Muscle layer of duodenum (tissue), 2 donors: ENCODE measurements at regions not wholly inside any gene's neighbourhood (a gene's known extent, or its start where the extent isn't known, plus 50 kb on each side); places are given as distances from the start of the nearest gene placed in this dataset.
"Not testable (repeated sequence)": the region's sequence is repeated elsewhere in the genome, so short reads cannot be mapped to it uniquely, and the experiment has no call there.

ENCODE experiments used
- H3K27ac ChIP-seq: one replicate; pipeline ENCODE4 v1.7.0; 2013; ENCODE audit warnings: mild to moderate bottlenecking, low read length
- H3K27me3 ChIP-seq: one replicate; pipeline ENCODE4 v1.7.0; 2013; ENCODE audit warnings: low read depth, mild to moderate bottlenecking, control low read depth, low read length
- H3K36me3 ChIP-seq, 2 donors: one replicate each; pipeline ENCODE4 v1.7.0; 2013; ENCODE audit warnings: low read length in 2 of 2, control low read depth in 1 of 2, mild to moderate bottlenecking in 1 of 2; ENCODE audit not compliant: insufficient read depth in 2 of 2, control insufficient read depth in 1 of 2
- H3K4me1 ChIP-seq, 2 donors: one replicate each; pipeline ENCODE4 v1.7.0; 2013; ENCODE audit warnings: low read length in 2 of 2, mild to moderate bottlenecking in 2 of 2, control low read depth in 1 of 2, moderate library complexity in 1 of 2; ENCODE audit not compliant: insufficient read depth in 2 of 2, control insufficient read depth in 1 of 2
- H3K4me3 ChIP-seq, 2 donors: one replicate each; pipeline ENCODE4 v1.7.0; 2013; ENCODE audit warnings: low read length in 2 of 2, low read depth in 1 of 2, mild to moderate bottlenecking in 1 of 2
- H3K9me3 ChIP-seq, 2 donors: one replicate each; pipeline ENCODE4 v1.7.0; 2013; ENCODE audit warnings: low read length in 2 of 2, control low read depth in 1 of 2, mild to moderate bottlenecking in 1 of 2; ENCODE audit not compliant: control insufficient read depth in 1 of 2
- donor health status: healthy.

DNA sequence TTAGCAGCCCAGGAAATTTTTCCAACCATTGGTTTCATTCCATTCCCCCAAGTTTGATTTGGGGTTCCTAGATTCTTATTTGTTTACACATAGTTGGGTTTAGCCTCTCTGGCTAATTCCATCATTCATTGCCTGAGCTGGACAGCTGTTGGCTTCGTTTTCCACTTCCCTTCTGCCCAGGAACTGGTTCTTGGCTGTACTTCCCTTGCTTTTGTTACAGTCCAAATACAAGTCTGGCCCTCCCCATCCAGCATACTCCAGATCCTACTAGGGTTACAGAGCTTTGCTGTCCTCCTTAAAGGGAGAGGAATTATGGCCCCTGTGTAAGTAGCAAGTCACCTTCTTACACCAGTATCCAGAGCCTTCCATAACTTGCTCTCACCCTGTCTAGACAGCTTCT, 356.3 kb downstream of the FAT3 start:
- no peak overlapping the region for H3K4me3 ChIP-seq
- H3K9me3 ChIP-seq = no peaks in the 10 kb centered on the region
- H3K27ac ChIP-seq = no peak overlapping the region
- H3K36me3 ChIP-seq = no peaks in the 10 kb centered on the region
- H3K27me3 ChIP-seq = no peaks in the 10 kb centered on the region
- no peaks in the 10 kb centered on the region for H3K4me1 ChIP-seq

GRCh38 chr11:92588393-92588792, 363.8 kb downstream of the FAT3 start:
- H3K36me3 ChIP-seq = no peaks in the 10 kb centered on the region
- H3K9me3 ChIP-seq = no peaks in the 10 kb centered on the region
- H3K4me3 ChIP-seq = no peak overlapping the region
- H3K27me3 ChIP-seq = no peaks in the 10 kb centered on the region
- H3K27ac ChIP-seq = no peak overlapping the region
- H3K4me1 ChIP-seq = no peaks in the 10 kb centered on the region

DNA sequence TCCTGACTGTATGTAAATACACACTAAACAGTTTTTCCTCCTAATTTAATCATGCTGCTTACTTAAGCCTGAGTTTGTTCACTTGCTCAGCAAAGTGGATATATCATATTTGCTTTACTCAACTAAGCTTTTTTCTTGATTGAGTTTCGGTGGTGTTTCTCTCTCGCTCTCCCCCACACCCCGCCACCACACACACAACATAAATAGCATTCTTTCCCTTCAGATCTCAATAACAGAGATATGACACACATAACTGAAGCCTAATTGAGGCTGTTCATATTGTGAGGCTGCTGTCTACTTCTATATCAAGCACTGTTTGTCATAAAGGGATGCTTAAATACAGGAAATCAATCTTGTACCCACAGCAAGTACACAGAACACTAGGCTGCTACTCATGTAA, 364.9 kb downstream of the FAT3 start:
- no peaks in the 10 kb centered on the region for H3K36me3 ChIP-seq
- no peaks in the 10 kb centered on the region for H3K27me3 ChIP-seq
- H3K4me1 ChIP-seq = no peaks in the 10 kb centered on the region
- H3K4me3 ChIP-seq = no peak overlapping the region
- H3K9me3 ChIP-seq = no peaks in the 10 kb centered on the region
- H3K27ac ChIP-seq = no peak overlapping the region

GRCh38 chr11:92591521-92591920, 366.9 kb downstream of the FAT3 start:
- Histone ChIP-seq H3K27ac (no peak overlapping the region), H3K27me3 (no peaks in the 10 kb centered on the region), H3K4me1 (no peaks in the 10 kb centered on the region), H3K9me3 (no peaks in the 10 kb centered on the region), H3K36me3 (no peaks in the 10 kb centered on the region), H3K4me3 (no peak overlapping the region)

DNA sequence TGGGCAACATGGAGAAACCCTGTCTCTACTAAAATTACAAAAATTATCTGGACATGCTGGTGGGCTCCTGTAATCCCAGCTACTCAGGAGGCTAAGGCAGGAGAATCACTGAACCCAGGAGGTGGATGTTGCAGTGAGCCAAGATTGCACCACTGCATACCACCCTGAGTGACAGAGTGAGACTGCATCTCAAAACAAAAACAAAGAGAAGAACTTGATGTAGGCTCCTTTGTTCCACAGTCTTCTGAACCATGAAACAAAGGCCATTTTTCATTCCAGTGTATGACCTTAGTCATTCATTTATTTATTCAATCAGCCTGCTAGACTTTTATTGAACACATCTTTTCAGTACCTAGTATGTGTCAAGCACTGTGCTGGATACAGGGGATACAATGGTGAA, 369.6 kb downstream of the FAT3 start:
- Histone ChIP-seq H3K4me1 (no peaks in the 10 kb centered on the region), H3K4me3 (no peak overlapping the region), H3K36me3 (no peaks in the 10 kb centered on the region), H3K9me3 (no peaks in the 10 kb centered on the region), H3K27me3 (no peaks in the 10 kb centered on the region), H3K27ac (no peak overlapping the region)

DNA sequence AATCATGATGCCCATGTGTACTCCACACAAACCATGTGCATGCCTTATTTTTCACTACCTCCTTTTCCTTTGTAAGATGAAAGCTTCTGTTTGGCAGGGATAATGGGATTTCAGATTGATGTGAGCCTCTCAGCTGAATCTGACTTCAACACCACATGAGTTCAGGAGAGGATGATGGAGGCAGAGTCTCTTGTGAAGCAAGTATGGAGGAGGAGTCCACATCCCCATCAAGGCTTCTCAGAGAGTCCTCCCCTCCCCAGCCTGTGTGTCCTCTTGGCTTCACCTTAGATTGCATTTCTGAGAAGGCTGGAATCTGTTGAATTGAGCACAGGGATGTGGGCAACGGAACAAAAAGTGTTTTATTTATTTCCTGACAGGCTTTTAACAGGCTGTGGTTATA, 370.4 kb downstream of the FAT3 start:
- Histone ChIP-seq H3K27me3 (no peaks in the 10 kb centered on the region), H3K27ac (no peak overlapping the region), H3K4me1 (no peaks in the 10 kb centered on the region), H3K4me3 (no peak overlapping the region), H3K36me3 (no peaks in the 10 kb centered on the region), H3K9me3 (no peaks in the 10 kb centered on the region)

- Histone ChIP-seq H3K27me3 (no peaks in the 10 kb centered on the region), H3K4me3 (no peak overlapping the region), H3K27ac (no peak overlapping the region)
Measured at GRCh38 chr11:92596596-92597317, 372.1 kb downstream of the FAT3 start.

DNA sequence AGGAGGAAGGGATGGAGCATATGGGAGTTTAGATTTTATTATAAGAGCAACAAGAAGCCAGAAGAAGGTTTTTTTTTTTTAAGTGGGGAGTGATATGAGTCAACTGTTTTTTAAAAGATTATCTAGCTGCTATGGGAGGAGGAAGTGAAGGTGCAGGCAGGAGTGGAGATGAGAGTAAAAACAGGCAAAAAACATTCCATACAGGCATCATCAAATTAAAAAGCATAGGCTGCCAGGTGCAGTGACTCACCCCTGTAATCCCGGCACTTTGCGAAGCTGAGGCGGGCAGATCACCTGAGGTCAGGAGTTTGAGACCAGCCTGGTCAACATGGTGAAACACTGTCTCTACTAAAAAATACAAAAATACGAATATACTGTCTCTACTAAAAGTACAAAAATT, 368.4 kb upstream of the MTNR1B start:
- Histone ChIP-seq H3K36me3 (no peaks in the 10 kb centered on the region), H3K4me1 (no peaks in the 10 kb centered on the region), H3K9me3 (no peaks in the 10 kb centered on the region), H3K27ac (no peak overlapping the region), H3K27me3 (no peaks in the 10 kb centered on the region), H3K4me3 (no peak overlapping the region)

More at GRCh38 chr11:92596596-92597317, 372.1 kb downstream of the FAT3 start:
- Histone ChIP-seq H3K9me3 (no peaks in the 10 kb centered on the region), H3K4me1 (no peaks in the 10 kb centered on the region), H3K36me3 (no peaks in the 10 kb centered on the region)

DNA sequence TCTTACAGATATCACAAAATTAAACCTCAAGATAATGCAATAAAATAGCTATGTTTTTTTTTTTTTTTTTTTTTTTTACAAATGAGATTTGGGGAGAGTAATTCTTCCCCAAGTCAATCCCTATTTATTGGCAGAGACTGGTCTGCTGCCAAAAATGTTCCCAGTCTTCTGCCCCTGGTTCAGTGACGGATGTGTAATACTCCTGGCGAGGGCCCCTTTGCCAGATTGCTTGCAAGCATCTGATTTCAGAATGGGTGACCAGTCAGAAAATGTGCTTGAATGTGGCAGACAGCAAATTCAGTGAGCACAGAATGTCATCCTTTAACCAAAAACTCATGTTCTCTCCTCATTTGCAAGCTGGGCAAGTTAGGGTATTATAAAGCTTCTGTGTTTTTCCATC, 363.8 kb upstream of the MTNR1B start:
- Histone ChIP-seq H3K36me3 (no peaks in the 10 kb centered on the region), H3K4me1 (no peaks in the 10 kb centered on the region), H3K4me3 (no peak overlapping the region), H3K27me3 (no peaks in the 10 kb centered on the region), H3K27ac (no peak overlapping the region), H3K9me3 (no peaks in the 10 kb centered on the region)

GRCh38 chr11:92607969-92608722, 361.3 kb upstream of the MTNR1B start:
- Histone ChIP-seq H3K36me3 (no peaks in the 10 kb centered on the region), H3K27ac (no peak overlapping the region), H3K4me1 (no peaks in the 10 kb centered on the region), H3K27me3 (no peaks in the 10 kb centered on the region), H3K9me3 (no peaks in the 10 kb centered on the region), H3K4me3 (no peak overlapping the region)

DNA sequence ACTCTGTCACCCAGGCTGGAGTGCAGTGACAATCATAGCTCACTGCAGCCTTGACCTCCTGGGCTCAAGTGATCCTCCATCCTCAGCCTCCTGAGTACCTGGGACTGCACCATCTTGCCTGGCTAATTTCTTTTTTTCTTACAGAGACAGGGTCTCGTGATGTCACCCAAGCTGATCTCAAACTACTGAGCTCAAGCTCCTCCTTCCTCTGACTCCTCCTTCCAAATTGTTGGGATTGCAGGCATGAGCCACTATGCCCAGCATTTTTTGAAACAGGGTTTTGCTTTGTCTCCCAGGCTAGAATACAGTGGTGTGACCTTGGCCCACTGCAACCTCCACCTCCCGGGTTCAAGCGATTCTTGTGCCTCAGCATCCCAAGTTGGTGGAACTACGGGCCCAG, 358.3 kb upstream of the MTNR1B start:
- no peaks in the 10 kb centered on the region for H3K27me3 ChIP-seq
- no peaks in the 10 kb centered on the region for H3K36me3 ChIP-seq
- no peaks in the 10 kb centered on the region for H3K4me1 ChIP-seq
- no peaks in the 10 kb centered on the region for H3K9me3 ChIP-seq
- no peak overlapping the region for H3K27ac ChIP-seq
- H3K4me3 ChIP-seq = no peak overlapping the region

DNA sequence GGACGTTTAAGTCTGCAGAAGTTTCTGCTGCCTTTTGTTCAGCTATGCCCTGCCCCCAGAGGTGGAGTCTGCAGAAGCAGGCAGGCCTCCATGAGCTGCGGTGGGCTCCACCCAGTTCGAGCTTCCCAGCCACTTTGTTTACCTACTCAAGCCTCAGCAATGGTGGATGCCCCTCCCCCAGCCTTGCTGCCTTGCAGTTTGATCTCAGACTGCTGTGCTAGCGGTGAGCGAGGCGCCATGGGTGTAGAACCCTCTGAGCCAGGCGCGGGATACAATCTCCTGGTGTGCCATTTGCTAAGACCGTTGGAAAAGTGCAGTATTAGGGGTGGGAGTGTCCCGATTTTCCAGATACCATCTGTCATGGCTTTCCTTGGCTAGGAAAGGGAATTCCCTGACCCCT, 351.4 kb upstream of the MTNR1B start:
- not testable (repeated sequence) for H3K4me3 ChIP-seq, H3K27me3 ChIP-seq, H3K9me3 ChIP-seq, H3K36me3 ChIP-seq, H3K4me1 ChIP-seq, H3K27ac ChIP-seq
